ENCODE measurements at regions not wholly inside any gene's neighbourhood (a gene's known extent, or its start where the extent isn't known, plus 50 kb on each side); places are given as distances from the start of the nearest gene placed in this dataset.

GRCh38 chr14:100652744-100653143, 65.5 kb upstream of the BEGAIN start:
- no peak for TF ChIP-seq PKNOX1 (IDR thresholded peaks at IDR 0.05)
- TF ChIP-seq FOXK2 (IDR thresholded peaks at IDR 0.05) = no peak
- TF ChIP-seq SUZ12 (IDR thresholded peaks at IDR 0.05) = no peak
- no peak for TF ChIP-seq ELF4 (IDR thresholded peaks at IDR 0.05)
- TF ChIP-seq BHLHE40 (IDR thresholded peaks at IDR 0.05; ENCODE audit: borderline replicate concordance) = no peak
